ENCODE measurements at regions not wholly inside any gene's neighbourhood (a gene's known extent, or its start where the extent isn't known, plus 50 kb on each side); places are given as distances from the start of the nearest gene placed in this dataset.
"Not testable (repeated sequence)": the region's sequence is repeated elsewhere in the genome, so short reads cannot be mapped to it uniquely, and the experiment has no call there.

DNA sequence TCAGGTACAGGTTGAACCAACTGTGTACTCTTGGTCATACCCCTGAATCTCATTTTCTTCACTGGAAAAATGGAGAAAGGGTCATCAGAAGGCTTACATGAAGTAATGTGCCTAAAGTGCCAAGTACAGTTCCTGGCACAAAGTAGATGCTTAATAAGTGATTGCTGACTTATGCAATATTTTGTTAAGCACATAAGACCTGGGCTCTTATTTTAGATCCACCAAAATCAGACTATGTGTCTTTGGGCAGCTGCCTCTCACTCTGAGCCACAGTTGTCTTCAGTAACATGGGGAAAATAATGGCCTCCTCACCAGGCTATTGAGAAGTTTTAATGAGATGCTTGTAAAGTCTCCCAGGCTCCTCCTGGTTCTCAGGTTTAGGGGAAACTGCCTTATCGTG lies 74.3 kb upstream of the TRABD2B start:
- Histone ChIP-seq H3K9ac (ENCODE audit: insufficient read length, low read depth) (no peak overlapping the region), H3K4me3 (ENCODE audit: insufficient read length, low read depth) (no peak overlapping the region), H3K36me3 (ENCODE audit: insufficient read depth, insufficient read length, low read length) (no peaks in the 10 kb centered on the region), H3K9me3 (ENCODE audit: insufficient read depth, low read length) (no peaks in the 10 kb centered on the region), H3K4me1 (ENCODE audit: insufficient read depth, insufficient read length) (no peaks in the 10 kb centered on the region), H3K27me3 (ENCODE audit: insufficient read depth, insufficient read length) (no peaks in the 10 kb centered on the region)
- TF ChIP-seq ZNF274 (IDR thresholded peaks at IDR 0.05; ENCODE audit: low read depth, low read length) (no peak), SUZ12 (IDR thresholded peaks at IDR 0.05; ENCODE audit: extremely low read depth, insufficient read depth, insufficient read length) (no peak), YY1 (IDR thresholded peaks at IDR 0.05; ENCODE audit: insufficient read depth, insufficient read length) (no peak)
- DNase-seq (ENCODE audit: low read depth, low spot score): no peak

GRCh38 chr1:48070396-48070750 lies 73.2 kb upstream of the TRABD2B start:
- no peaks in the 10 kb centered on the region for H3K9me3 ChIP-seq (ENCODE audit: insufficient read depth, low read length)
- no peak for TF ChIP-seq YY1 (IDR thresholded peaks at IDR 0.05; ENCODE audit: insufficient read depth, insufficient read length)
- no peak for TF ChIP-seq ZNF274 (IDR thresholded peaks at IDR 0.05; ENCODE audit: low read depth, low read length)
- TF ChIP-seq SUZ12 (IDR thresholded peaks at IDR 0.05; ENCODE audit: extremely low read depth, insufficient read depth, insufficient read length): no peak

DNA sequence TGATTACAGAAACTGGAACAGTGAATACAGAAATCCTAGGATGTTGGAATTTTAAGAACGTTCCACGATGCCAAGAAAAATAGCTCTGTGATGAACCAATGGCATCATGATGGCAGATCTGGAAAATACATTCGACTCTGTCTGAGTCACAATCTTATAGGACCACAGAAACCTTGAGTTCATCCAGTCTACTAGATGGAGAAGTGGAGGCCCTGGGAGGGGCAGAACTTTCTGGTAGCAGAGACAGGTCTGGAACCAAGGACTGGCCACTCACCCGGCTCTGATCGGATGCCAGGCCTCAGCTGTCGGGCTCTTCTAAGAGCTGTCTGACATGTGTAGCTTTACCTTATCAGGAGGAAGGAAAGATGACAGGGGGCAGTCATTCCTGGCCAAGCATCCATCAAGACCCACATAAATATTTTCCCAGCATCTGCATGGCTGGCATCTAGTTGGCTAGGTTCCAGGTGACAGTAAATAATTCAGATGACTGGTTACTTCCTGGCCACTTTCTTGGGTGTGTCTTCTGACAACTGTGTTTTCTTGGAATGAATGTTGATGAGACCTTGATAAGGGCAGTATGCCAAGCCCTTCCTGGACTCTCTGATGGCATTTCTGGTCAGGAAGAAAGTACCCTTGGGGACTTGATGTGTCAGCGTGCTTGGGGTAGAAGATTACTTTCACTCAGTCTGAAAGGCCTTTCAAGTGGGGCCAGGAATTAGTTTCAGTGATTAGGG lies 72.6 kb upstream of the TRABD2B start:
- TF ChIP-seq YY1 (IDR thresholded peaks at IDR 0.05; ENCODE audit: insufficient read depth, insufficient read length): no peak
- TF ChIP-seq SUZ12 (IDR thresholded peaks at IDR 0.05; ENCODE audit: extremely low read depth, insufficient read depth, insufficient read length): no peak
- TF ChIP-seq ZNF274 (IDR thresholded peaks at IDR 0.05; ENCODE audit: low read depth, low read length): no peak
- Histone ChIP-seq H3K9ac (ENCODE audit: insufficient read length, low read depth) (no peak overlapping the region), H3K27me3 (ENCODE audit: insufficient read depth, insufficient read length) (no peaks in the 10 kb centered on the region), H3K36me3 (ENCODE audit: insufficient read depth, insufficient read length, low read length) (no peaks in the 10 kb centered on the region), H3K4me1 (ENCODE audit: insufficient read depth, insufficient read length) (no peaks in the 10 kb centered on the region), H3K9me3 (ENCODE audit: insufficient read depth, low read length) (no peaks in the 10 kb centered on the region), H3K4me3 (ENCODE audit: insufficient read length, low read depth) (no peak overlapping the region)
- DNase-seq (ENCODE audit: low read depth, low spot score): no peak

More at GRCh38 chr1:48070396-48070750, 73.2 kb upstream of the TRABD2B start:
- DNase-seq (ENCODE audit: low read depth, low spot score): no peak
- H3K9ac ChIP-seq (ENCODE audit: insufficient read length, low read depth): no peak overlapping the region
- H3K4me3 ChIP-seq (ENCODE audit: insufficient read length, low read depth): no peak overlapping the region
- no peaks in the 10 kb centered on the region for H3K36me3 ChIP-seq (ENCODE audit: insufficient read depth, insufficient read length, low read length)
- H3K27me3 ChIP-seq (ENCODE audit: insufficient read depth, insufficient read length): no peaks in the 10 kb centered on the region
- H3K4me1 ChIP-seq (ENCODE audit: insufficient read depth, insufficient read length): no peaks in the 10 kb centered on the region

DNA sequence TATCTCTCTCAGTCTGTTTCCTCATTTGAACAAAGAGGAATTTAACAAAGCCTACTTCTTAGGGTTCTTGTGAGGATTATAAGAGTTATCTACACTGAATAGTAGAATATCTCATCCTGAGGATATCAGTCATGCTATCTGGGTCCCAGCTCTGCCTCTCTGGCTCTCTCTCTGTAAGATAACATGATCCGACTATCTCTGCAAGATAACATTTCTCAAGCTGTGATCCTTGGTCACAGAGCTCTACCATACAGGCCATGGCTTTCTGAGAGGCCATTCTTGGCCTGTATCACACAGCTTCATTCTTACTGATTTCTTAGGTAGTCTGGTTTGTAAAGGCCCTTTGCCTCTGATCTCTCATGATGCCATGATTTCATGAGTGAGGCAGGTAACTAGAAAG lies 71.0 kb upstream of the TRABD2B start:
- DNase-seq (ENCODE audit: low read depth, low spot score): no peak
- TF ChIP-seq ZNF274 (IDR thresholded peaks at IDR 0.05; ENCODE audit: low read depth, low read length) (no peak), SUZ12 (IDR thresholded peaks at IDR 0.05; ENCODE audit: extremely low read depth, insufficient read depth, insufficient read length) (no peak), YY1 (IDR thresholded peaks at IDR 0.05; ENCODE audit: insufficient read depth, insufficient read length) (no peak)

DNA sequence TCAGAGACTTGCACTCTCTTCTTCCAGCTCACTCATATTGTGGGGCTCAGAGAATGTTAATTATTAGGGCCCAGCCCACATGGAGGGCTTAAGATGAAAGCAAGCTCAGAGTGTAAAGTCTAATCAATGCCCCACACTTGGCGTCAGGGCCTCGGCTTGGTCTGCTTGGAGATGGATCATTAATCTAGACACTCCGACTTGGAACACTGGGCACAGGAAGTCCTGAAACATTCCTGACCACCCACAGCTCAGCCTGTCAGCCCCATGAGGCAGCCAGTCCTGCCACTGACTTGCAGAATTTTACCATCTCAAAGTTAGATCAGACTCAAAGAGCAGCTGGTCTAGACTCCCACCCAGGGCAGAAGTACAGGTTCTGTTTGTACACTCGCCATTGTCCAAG lies 69.8 kb upstream of the TRABD2B start:
- Histone ChIP-seq H3K4me1 (ENCODE audit: insufficient read depth, insufficient read length) (no peaks in the 10 kb centered on the region), H3K9me3 (ENCODE audit: insufficient read depth, low read length) (no peaks in the 10 kb centered on the region), H3K27me3 (ENCODE audit: insufficient read depth, insufficient read length) (peaks cover 17% of the 10 kb centered on the region), H3K36me3 (ENCODE audit: insufficient read depth, insufficient read length, low read length) (no peaks in the 10 kb centered on the region), H3K9ac (ENCODE audit: insufficient read length, low read depth) (no peak overlapping the region), H3K4me3 (ENCODE audit: insufficient read length, low read depth) (no peak overlapping the region)
- no peak for DNase-seq (ENCODE audit: low read depth, low spot score)
- TF ChIP-seq SUZ12 (IDR thresholded peaks at IDR 0.05; ENCODE audit: extremely low read depth, insufficient read depth, insufficient read length) (no peak), ZNF274 (IDR thresholded peaks at IDR 0.05; ENCODE audit: low read depth, low read length) (no peak), YY1 (IDR thresholded peaks at IDR 0.05; ENCODE audit: insufficient read depth, insufficient read length) (no peak)

More for the DNA sequence above, 71.0 kb upstream of the TRABD2B start:
- Histone ChIP-seq H3K9ac (ENCODE audit: insufficient read length, low read depth) (no peak overlapping the region), H3K27me3 (ENCODE audit: insufficient read depth, insufficient read length) (peaks cover 13% of the 10 kb centered on the region), H3K9me3 (ENCODE audit: insufficient read depth, low read length) (no peaks in the 10 kb centered on the region), H3K36me3 (ENCODE audit: insufficient read depth, insufficient read length, low read length) (no peaks in the 10 kb centered on the region), H3K4me1 (ENCODE audit: insufficient read depth, insufficient read length) (no peaks in the 10 kb centered on the region), H3K4me3 (ENCODE audit: insufficient read length, low read depth) (no peak overlapping the region)

DNA sequence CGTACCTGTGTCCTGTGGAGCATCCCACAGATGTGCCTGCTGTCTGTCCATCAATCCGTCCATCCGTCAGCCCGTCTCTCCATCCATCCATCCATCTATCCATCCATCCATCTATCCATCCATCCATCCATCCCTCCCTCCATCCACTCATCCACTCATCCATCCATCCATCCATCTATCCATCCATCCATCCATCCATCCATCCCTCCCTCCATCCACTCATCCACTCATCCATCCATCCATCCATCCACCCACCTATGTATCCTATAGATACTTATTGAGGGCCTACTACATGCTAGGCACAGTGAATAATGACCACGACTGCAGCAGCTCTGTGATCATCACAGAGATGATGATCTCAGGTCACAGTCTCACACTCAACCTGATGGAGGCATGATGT lies 67.5 kb upstream of the TRABD2B start:
- H3K36me3 ChIP-seq (ENCODE audit: insufficient read depth, insufficient read length, low read length); H3K4me1 ChIP-seq (ENCODE audit: insufficient read depth, insufficient read length); H3K9ac ChIP-seq (ENCODE audit: insufficient read length, low read depth); H3K9me3 ChIP-seq (ENCODE audit: insufficient read depth, low read length); H3K4me3 ChIP-seq (ENCODE audit: insufficient read length, low read depth); DNase-seq (ENCODE audit: low read depth, low spot score): not testable (repeated sequence)
- H3K27me3 ChIP-seq (ENCODE audit: insufficient read depth, insufficient read length): peaks cover 23% of the 10 kb centered on the region

DNA sequence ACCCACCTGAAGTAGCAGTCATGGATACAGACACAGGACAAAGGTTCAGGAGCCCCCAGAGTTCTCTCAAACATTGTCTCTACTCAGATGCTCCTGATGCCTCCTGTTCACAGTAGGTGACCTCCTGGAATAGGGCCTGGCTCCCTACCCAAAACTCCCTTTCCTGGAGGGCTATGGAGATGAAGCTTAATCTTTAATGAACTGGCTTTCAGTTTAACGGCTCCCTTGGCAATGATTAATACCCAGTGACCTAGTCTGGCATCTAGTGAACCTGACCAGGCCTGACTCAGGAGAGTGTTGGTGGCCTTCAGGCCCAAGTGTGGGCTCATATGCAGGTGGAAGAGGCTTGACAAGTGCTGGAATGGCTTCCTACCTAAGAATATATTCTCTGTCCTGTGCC lies 65.2 kb upstream of the TRABD2B start:
- H3K27me3 ChIP-seq (ENCODE audit: insufficient read depth, insufficient read length): peaks cover 32% of the 10 kb centered on the region
- H3K4me1 ChIP-seq (ENCODE audit: insufficient read depth, insufficient read length): no peaks in the 10 kb centered on the region
- no peak overlapping the region for H3K4me3 ChIP-seq (ENCODE audit: insufficient read length, low read depth)
- no peak for DNase-seq (ENCODE audit: low read depth, low spot score)
- no peak for TF ChIP-seq YY1 (IDR thresholded peaks at IDR 0.05; ENCODE audit: insufficient read depth, insufficient read length)
- TF ChIP-seq SUZ12 (IDR thresholded peaks at IDR 0.05; ENCODE audit: extremely low read depth, insufficient read depth, insufficient read length): no peak
- no peak for TF ChIP-seq ZNF274 (IDR thresholded peaks at IDR 0.05; ENCODE audit: low read depth, low read length)
- H3K36me3 ChIP-seq (ENCODE audit: insufficient read depth, insufficient read length, low read length): no peaks in the 10 kb centered on the region
- H3K9ac ChIP-seq (ENCODE audit: insufficient read length, low read depth): no peak overlapping the region
- no peaks in the 10 kb centered on the region for H3K9me3 ChIP-seq (ENCODE audit: insufficient read depth, low read length)
